Small intestine (tissue), 7 donors: ENCODE measurements at regions not wholly inside any gene's neighbourhood (a gene's known extent, or its start where the extent isn't known, plus 50 kb on each side); places are given as distances from the start of the nearest gene placed in this dataset.

Experiments
- DNase-seq, 2 donors: peaks; one replicate each; pipeline versions ENCODE4 v3.0.0 to v3.0.0-alpha.2; 2013
- FAIRE-seq: peaks from 2 replicates; lab custom pipeline; 2012; peaks lifted over from hg19 to GRCh38; lab: Jason Lieb, UNC
- H3K27ac ChIP-seq, 3 donors: one replicate each; pipeline ENCODE4 v1.5.1; 2013; ENCODE audit warnings: low read length in 2 of 3, mild to moderate bottlenecking in 2 of 3, control low read depth in 1 of 3, inconsistent platforms in 1 of 3, low read depth in 1 of 3, moderate library complexity in 1 of 3
- H3K27me3 ChIP-seq, 3 donors: one replicate each; pipeline ENCODE4 v1.6.1; 2013; ENCODE audit warnings: low read length in 3 of 3, inconsistent platforms in 1 of 3; ENCODE audit not compliant: control insufficient read depth in 3 of 3, insufficient read depth in 3 of 3
- H3K36me3 ChIP-seq, 3 donors: one replicate each; pipeline ENCODE4 v1.6.1; 2013; ENCODE audit warnings: low read length in 3 of 3, inconsistent platforms in 1 of 3, low read depth in 1 of 3, mild to moderate bottlenecking in 1 of 3, moderate library complexity in 1 of 3; ENCODE audit not compliant: control insufficient read depth in 3 of 3, insufficient read depth in 2 of 3
- H3K4me1 ChIP-seq, 3 donors: one replicate each; pipeline ENCODE4 v1.6.1; 2013; ENCODE audit warnings: low read length in 2 of 3, inconsistent platforms in 1 of 3, low read depth in 1 of 3, mild to moderate bottlenecking in 1 of 3, moderate library complexity in 1 of 3; ENCODE audit not compliant: control insufficient read depth in 3 of 3, insufficient read depth in 2 of 3
- H3K4me3 ChIP-seq, 3 donors: one replicate each; pipeline ENCODE4 v1.5.1; 2013; ENCODE audit warnings: low read length in 3 of 3, control low read depth in 1 of 3, inconsistent platforms in 1 of 3, low read depth in 1 of 3, mild to moderate bottlenecking in 1 of 3, moderate library complexity in 1 of 3
- H3K9me3 ChIP-seq, 2 donors: one replicate each; pipeline ENCODE4 v1.6.1; 2013; ENCODE audit warnings: low read depth in 1 of 2, low read length in 1 of 2; ENCODE audit not compliant: control insufficient read depth in 2 of 2, insufficient read depth in 1 of 2
- WGBS, 3 donors: extraction: QIAGEN DNeasy Blood & Tissue Kit; methylation state at CpG; one replicate each; pipeline ENCODE4 v1.1.7; 2013; 5-methylcytosine and 5-hydroxymethylcytosine counted together
- donor health status: healthy with polysubstance abuse.
- donor health status: control.
- donor health status: control.
- donor health status: Bipolar disorder and iron deficiency.
- donor health status: healthy.

DNA sequence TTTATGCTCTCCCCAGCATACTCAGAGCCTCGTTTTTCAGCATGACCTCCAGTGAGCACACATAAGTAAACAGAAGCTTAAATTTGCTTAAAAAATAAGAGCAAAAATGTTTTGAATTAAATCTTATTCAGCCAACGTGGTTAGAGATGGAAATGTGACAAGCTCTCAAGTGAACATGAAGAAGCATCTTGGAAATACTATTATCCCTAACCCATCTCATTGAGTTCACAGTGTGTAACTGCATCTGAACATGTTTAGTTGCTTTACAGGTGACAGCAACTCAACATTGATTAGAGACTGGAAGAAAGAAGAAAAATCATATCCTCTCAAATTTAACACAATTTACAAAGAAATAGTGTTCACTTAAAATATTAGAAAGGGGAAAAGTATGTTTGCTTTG is 1785.1 kb downstream of the MAT2B start:
- Histone ChIP-seq H3K27me3 (no peaks in the 10 kb centered on the region), H3K36me3 (no peaks in the 10 kb centered on the region), H3K4me3 (no peak overlapping the region), H3K4me1 (no peaks in the 10 kb centered on the region), H3K9me3 (peaks cover 0 to 4% of the 10 kb centered on the region in 2 donors), H3K27ac (no peak overlapping the region)
- DNase-seq (no peak), FAIRE-seq (no peak)
- 11 to 26% (median 18%) methylated on average over 2 of the region's 2 CpGs for WGBS, 3 donors

GRCh38 chr5:165296401-165297130 is 1791.1 kb downstream of the MAT2B start:
- Histone ChIP-seq H3K27ac (no peak overlapping the region), H3K27me3 (no peaks in the 10 kb centered on the region), H3K4me1 (no peaks in the 10 kb centered on the region), H3K4me3 (no peak overlapping the region), H3K9me3 (peaks cover 0 to 2% of the 10 kb centered on the region in 2 donors), H3K36me3 (no peaks in the 10 kb centered on the region)
- FAIRE-seq, result no peak
- WGBS, 3 donors, result 89 to 93% (median 90%) methylated on average over 6 of the region's 6 CpGs
- DNase-seq, result no peak

DNA sequence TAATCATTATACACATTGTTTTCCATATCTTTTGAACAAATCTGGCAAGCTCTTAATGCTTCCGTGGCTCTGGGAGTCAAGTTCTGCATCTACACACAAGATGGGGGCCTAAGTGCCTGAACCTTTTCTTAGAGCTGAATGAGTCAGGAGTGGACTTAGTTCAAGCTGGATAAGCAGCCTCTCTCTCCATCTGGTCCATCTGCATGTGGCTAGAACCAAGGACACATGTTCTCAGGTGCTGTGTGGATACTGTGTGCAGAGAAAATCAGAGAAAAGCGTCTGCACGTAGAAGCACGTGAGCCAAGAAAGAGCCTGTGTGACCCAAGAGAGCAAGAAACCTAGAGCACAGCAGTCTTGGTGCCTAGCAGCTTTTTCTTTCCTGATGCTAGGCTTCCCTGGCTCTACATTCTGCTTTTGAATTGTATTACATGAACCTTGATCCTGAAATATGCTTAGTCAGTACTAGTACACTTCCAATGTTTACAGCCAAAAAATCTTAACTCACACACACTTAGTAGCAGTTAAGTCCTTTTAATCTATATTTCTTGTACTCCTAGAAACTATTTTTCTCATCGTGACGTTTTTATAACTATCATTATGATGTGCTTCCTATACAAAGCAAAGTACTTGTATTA is 1798.9 kb downstream of the MAT2B start:
- no peak for FAIRE-seq
- Histone ChIP-seq H3K4me1 (no peaks in the 10 kb centered on the region), H3K9me3 (no peaks in the 10 kb centered on the region), H3K4me3 (no peak overlapping the region), H3K36me3 (no peaks in the 10 kb centered on the region), H3K27me3 (no peaks in the 10 kb centered on the region), H3K27ac (no peak overlapping the region)
- no peak for DNase-seq
- 74 to 78% (median 77%) methylated on average over 6 of the region's 6 CpGs for WGBS, 3 donors

- 42 to 74% (median 72%) methylated on average over 6 of the region's 6 CpGs for WGBS, 3 donors
- Histone ChIP-seq H3K27me3 (no peaks in the 10 kb centered on the region), H3K36me3 (no peaks in the 10 kb centered on the region), H3K4me1 (no peaks in the 10 kb centered on the region), H3K4me3 (no peak overlapping the region), H3K9me3 (no peaks in the 10 kb centered on the region), H3K27ac (no peak overlapping the region)
- DNase-seq (no peak), FAIRE-seq (no peak)
Observed at GRCh38 chr5:165305596-165305995, 1800.2 kb downstream of the MAT2B start.

DNA sequence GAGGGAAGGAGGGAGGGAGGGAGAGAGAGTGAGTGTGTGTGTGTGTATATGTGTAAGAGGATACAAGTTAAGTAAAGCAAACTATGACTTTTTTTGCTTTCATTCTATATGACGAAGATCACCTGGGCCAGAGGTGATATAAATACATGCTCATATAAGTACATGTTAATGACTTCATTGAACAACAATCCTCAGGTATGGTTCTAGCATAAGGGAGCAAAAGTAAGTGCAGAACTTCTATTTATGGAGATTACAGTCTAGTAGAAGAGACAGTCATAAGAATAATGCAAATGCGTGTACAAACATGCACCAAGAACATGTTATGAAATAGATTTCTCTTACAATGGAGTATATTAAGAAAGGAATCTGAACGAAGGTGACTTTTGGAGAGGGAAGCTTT is 1804.0 kb downstream of the MAT2B start:
- no peaks in the 10 kb centered on the region for H3K27me3 ChIP-seq
- no peaks in the 10 kb centered on the region for H3K4me1 ChIP-seq
- 77 to 86% (median 85%) methylated on average over 3 of the region's 3 CpGs for WGBS, 3 donors
- no peak for DNase-seq
- no peaks in the 10 kb centered on the region for H3K36me3 ChIP-seq
- no peaks in the 10 kb centered on the region for H3K9me3 ChIP-seq
- H3K4me3 ChIP-seq, result no peak overlapping the region
- H3K27ac ChIP-seq, result no peak overlapping the region
- no peak for FAIRE-seq

- H3K27me3 ChIP-seq, result no peaks in the 10 kb centered on the region
- H3K9me3 ChIP-seq, result no peaks in the 10 kb centered on the region
- FAIRE-seq (no peak), DNase-seq (no peak)
- no peaks in the 10 kb centered on the region for H3K36me3 ChIP-seq
- no peak overlapping the region for H3K27ac ChIP-seq
- no peak overlapping the region for H3K4me3 ChIP-seq
- H3K4me1 ChIP-seq, result no peaks in the 10 kb centered on the region
- 78 to 83% (median 81%) methylated on average over 2 of the region's 2 CpGs for WGBS, 3 donors
Observed at GRCh38 chr5:165310031-165310430, 1804.6 kb downstream of the MAT2B start.

GRCh38 chr5:165321912-165322311 is 1816.5 kb downstream of the MAT2B start:
- Histone ChIP-seq H3K36me3 (no peaks in the 10 kb centered on the region), H3K27ac (no peak overlapping the region), H3K4me1 (no peaks in the 10 kb centered on the region), H3K27me3 (no peaks in the 10 kb centered on the region), H3K4me3 (no peak overlapping the region), H3K9me3 (peaks cover 0 to 7% of the 10 kb centered on the region in 2 donors)
- 54 to 64% (median 55%) methylated on average over 4 of the region's 4 CpGs for WGBS, 3 donors
- FAIRE-seq (no peak), DNase-seq (no peak)

- 60 to 82% (median 64%) methylated on average over 1 of the region's 1 CpG for WGBS, 3 donors
- Histone ChIP-seq H3K27ac (no peak overlapping the region), H3K27me3 (no peaks in the 10 kb centered on the region), H3K36me3 (no peaks in the 10 kb centered on the region), H3K4me3 (no peak overlapping the region), H3K4me1 (no peaks in the 10 kb centered on the region), H3K9me3 (no peaks in the 10 kb centered on the region)
- no peak for FAIRE-seq
- DNase-seq, result no peak
Observed at GRCh38 chr5:165325221-165325620, 1819.8 kb downstream of the MAT2B start.
